Sigmoid colon (tissue), 4 donors: ENCODE measurements at regions not wholly inside any gene's neighbourhood (a gene's known extent, or its start where the extent isn't known, plus 50 kb on each side); places are given as distances from the start of the nearest gene placed in this dataset.

Source experiments
- CTCF ChIP-seq, 4 experiments: fragments of 450-650 bp in 3 of 4; fragments of 200-600 bp in 1 of 4; IDR thresholded peaks; one replicate each; pipeline ENCODE4 v1.5.1; 2016 to 2019; ENCODE audit warnings: antibody characterized with exemption in 4 of 4, mild to moderate bottlenecking in 3 of 4, moderate library complexity in 2 of 4
- POLR2A ChIP-seq, 2 donors: fragments of 450-650 bp; IDR thresholded peaks; one replicate each; pipeline ENCODE4 v1.6.1; 2016; ENCODE audit warnings: antibody characterized with exemption in 2 of 2, mild to moderate bottlenecking in 2 of 2, moderate library complexity in 2 of 2
- POLR2AphosphoS5 ChIP-seq, 4 donors: sonication (generic); formaldehyde crosslinking; IDR thresholded peaks; one replicate each; pipeline ENCODE4 v1.6.1; 2017; ENCODE audit warnings: antibody characterized with exemption in 4 of 4

GRCh38 chr2:61605245-61605644 lies 67.1 kb upstream of the XPO1 start:
- TF ChIP-seq CTCF (IDR thresholded peaks at IDR 0.05) (no peak), POLR2A (IDR thresholded peaks at IDR 0.05) (no peak), POLR2AphosphoS5 (IDR thresholded peaks at IDR 0.05) (no peak)
